HG03159 (cell line): ENCODE measurements at regions not wholly inside any gene's neighbourhood (a gene's known extent, or its start where the extent isn't known, plus 50 kb on each side); places are given as distances from the start of the nearest gene placed in this dataset.
"Not testable (repeated sequence)": the region's sequence is repeated elsewhere in the genome, so short reads cannot be mapped to it uniquely, and the experiment has no call there.

Source experiments
- ATAC-seq: cut with Tn5 transposase; IDR thresholded peaks from one replicate; pipeline ENCODE4 v1.9.1; 2021; ENCODE audit warnings: mild to moderate bottlenecking, moderate library complexity; ENCODE audit not compliant: unreplicated experiment

- ATAC-seq, result no peak
Observed at GRCh38 chr7:94169682-94170081, 165.5 kb upstream of the BET1 start.

GRCh38 chr7:94170836-94171235 lies 166.7 kb upstream of the BET1 start:
- peak; percentile 93 for ATAC-seq

DNA sequence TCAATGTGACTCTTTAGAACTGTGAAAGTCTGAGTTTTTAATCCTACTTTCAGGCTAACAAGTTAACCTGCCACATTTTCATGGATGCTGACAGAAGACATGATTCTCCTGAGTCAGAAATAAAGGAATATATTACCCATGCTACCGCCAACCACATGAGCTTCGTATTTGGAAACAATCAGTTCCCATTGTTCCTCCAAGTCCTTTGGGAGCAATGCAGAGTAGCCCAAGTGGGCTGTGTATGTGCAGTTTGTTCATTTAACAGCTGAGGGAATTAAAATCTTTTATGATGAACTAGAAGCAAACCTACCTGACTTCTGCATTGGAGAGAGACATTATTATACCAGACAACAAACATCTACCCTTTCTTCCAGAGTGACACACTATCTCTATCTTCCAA lies 169.3 kb upstream of the BET1 start:
- no peak for ATAC-seq

DNA sequence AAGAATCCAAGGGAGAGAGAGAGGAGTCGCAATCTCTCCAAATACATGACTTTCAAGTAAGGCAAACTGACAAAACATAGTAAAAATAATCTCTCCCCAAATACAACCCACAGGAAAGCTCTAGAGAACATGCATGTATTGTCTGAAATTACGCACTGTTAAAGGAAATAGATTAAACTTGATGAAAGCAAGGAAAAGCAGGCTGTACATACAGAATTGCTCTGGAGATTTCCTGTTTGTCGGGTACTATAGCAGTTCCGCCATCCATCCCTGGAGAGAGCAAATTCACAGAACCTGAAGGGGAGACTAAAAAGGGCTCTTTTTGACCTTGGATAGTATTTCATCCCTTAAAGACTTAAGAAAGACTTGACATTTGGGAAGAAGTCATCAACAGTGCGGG lies 170.2 kb upstream of the BET1 start:
- no peak for ATAC-seq

DNA sequence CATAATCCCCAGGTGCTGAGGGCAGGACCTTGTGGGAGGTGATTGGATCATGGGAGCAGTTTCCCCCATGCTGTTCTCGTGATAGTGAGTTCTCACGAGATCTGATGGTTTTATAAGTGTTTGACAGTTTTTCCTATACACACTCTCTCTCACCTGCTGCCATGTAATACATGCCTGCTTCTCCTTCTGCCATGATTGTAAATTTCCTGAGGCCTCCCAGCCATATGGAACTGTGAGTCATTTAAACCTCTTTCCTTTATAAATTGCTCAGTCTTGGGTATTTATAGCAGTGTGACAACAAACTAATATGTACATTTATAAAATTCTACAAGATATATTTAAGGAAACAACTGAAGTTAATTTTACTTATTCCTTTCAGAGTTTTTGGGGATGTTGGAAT lies 170.8 kb upstream of the BET1 start:
- no peak for ATAC-seq

- ATAC-seq, result no peak
Observed at GRCh38 chr7:94176694-94177200, 172.6 kb upstream of the BET1 start.

- ATAC-seq, result no peak
Observed at GRCh38 chr7:94177441-94177840, 173.3 kb upstream of the BET1 start.

DNA sequence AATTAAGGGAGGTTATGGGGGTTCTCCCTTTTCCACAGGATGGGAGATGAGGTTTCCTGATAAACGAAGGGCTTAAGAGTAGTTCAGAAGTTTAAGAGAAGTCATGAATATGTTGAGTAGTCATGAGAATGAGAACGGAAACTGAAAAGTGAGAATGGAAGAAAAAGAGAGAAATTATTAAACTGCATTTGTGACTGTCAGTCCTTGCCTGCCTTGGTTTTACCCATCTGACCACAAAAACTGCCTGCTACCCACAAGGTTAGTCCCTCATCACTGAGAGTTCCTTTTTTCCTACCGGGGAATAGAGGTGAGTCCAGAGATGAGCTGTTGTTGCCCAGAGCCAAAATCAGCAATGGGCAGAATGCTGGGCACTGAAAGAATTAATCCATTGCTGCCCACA lies 174.1 kb upstream of the BET1 start:
- peak; percentile 84 for ATAC-seq

DNA sequence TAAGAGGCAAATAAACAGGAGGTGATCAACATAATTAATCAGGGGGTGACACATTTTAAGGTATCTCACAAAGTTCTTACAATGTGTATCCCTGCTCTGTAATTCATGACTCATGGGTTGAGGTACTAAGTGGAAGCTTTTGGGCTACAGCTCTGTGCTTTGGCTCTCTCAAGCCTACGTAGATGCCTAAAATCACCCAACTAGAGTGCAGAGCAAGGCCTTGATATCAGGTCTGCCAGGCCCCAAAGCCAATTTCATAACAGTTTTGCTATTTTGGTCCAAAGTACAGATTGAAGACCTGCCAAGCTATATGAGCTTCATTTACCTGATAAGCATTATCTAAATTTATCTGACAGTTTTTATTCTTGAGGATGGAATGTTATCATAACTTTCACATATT lies 175.3 kb upstream of the BET1 start:
- ATAC-seq, result no peak

GRCh38 chr7:94182066-94182465 lies 177.9 kb upstream of the BET1 start:
- no peak for ATAC-seq

DNA sequence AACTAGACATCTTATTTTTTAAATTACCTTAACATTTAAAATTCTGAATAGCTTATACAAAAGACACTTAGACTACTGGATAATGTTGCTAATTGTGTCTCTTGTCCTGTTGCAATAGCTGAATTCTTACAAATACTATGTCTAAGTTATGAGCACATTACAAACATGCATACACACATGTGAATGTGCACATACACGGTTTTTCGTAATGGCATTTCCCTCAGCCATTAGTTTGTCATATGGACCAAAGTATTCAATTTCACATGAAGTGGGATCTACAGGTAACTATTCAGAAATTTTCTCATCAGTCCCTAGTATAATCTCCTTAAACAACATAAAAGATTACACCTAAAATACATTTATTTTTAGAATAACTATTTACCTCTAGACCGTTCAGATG lies 178.6 kb upstream of the BET1 start:
- ATAC-seq, result no peak

GRCh38 chr7:94183289-94183749 lies 179.2 kb upstream of the BET1 start:
- ATAC-seq, result no peak

DNA sequence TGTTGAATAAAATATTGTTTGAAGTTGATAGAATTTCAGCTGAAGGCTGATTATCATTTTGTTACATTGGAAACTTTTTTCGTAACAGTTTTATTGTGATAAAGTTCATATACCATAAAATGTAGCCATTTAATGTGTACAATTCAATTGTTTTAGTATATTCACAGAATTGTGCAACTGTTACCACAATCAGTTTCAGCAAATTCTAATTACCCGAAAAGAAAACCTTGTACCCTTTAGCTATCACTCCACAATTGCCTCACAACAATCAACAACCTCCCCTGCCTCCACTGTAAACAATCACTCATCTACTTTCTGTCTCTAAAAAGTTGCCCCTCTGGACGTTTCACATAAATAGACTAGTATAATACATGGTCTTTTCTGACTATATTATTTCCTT lies 179.7 kb upstream of the BET1 start:
- ATAC-seq, result no peak

GRCh38 chr7:94188350-94188749 lies 184.2 kb upstream of the BET1 start:
- no peak for ATAC-seq

DNA sequence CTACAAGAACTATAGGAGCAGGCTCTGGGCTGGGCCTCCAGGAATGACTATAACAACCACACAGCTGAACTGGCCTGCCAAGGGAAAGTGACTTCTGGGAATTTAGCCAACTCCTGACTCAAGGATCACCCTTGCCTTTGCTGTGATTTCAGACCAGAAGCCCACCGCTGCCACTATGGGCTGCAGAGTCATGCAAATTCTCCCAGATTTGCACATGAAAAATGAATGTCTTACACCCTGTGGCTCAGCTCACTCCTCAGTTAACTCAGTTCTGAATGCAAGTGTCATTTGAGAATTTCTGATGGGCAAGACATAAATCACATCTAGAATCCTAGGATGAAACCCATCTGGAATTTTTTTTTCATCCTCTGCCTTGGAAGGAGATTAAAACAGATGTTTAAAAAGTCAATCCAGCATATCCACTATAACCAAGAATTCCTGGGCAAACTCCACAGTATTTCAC lies 186.5 kb upstream of the BET1 start:
- no peak for ATAC-seq

GRCh38 chr7:94194426-94194825 lies 190.3 kb upstream of the BET1 start:
- ATAC-seq, result not testable (repeated sequence)

DNA sequence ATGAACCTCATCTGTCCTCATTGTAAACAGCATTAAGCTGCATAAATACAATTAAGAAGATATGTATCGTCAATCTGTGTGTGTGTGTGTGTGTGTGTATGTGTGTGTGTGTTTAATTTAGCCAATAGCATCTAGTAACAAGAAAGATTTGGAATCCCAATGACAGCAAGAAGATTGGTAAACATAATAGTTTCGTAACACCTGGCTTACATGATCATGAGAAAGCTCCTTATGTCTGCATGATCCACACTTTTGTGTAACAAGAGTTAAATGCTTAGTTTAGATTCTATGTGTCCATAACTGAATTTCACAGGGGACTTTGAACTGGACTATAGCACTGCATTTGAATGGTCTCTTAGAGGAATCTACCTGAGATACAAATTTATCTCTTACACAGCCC lies 191.0 kb upstream of the BET1 start:
- no peak for ATAC-seq

- no peak for ATAC-seq
Observed at GRCh38 chr7:94195813-94196212, 191.7 kb upstream of the BET1 start.

DNA sequence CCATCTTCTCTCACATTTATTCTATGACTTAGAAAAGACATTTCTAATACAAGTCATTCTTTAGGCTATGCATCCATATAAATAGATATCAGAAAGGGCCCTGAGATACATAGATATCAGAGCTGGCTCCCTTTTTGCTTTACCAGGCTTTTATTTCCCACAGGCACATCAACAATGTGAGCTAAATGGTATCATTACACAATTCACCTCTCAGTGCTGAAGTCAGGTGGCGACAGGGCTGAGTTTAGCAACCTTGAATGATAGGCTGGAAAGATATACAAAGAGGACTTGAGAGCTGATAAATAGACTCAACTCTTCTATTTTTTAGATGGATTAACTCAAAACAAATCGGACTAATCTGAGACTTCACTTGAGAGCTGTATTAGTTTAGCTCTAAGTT lies 189.2 kb upstream of the COL1A2 start:
- no peak for ATAC-seq

GRCh38 chr7:94206295-94206694 lies 188.4 kb upstream of the COL1A2 start:
- ATAC-seq, result no peak

DNA sequence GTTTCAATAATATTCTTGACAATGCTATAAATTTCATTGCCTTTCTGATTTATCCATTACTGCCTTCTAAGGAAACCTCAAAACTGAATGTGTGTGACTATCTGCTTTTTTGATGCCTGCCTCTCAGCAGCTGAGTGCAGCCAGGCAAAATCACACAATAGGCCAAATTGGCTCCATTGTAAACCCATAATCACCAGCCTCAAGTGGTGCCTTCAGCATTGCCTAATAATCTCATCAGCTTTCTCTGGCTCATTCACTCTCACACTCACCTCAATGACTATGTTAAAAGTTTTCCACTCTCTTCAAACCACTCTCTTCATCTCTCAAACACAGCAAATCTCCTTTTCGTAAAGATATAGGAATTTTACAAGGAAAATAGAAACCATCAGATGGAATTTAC lies 182.5 kb upstream of the COL1A2 start:
- no peak for ATAC-seq

DNA sequence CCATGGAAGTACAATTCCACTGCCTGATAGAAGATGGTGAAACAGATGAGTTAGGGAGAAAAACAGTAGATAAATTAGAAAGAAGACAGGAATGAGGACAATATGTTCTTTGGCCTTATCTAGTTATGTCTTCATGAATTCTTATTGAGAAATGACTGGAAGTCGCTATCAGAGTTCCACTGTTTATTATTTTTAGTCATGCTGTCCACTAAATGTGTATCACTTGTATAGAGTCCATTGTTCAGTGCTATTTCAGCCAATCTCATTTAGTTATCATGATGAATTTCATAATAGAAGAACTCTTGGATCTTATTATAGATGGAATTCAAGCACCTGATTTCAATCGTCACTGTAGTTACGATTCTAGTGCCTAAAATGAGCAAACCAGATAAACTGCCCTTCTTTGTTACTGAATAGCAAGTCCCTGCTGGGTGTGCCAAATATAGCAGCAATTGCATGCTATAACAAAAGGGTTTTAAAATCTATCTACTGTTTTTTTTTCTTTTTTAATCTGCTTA lies 177.7 kb upstream of the COL1A2 start:
- ATAC-seq, result no peak

DNA sequence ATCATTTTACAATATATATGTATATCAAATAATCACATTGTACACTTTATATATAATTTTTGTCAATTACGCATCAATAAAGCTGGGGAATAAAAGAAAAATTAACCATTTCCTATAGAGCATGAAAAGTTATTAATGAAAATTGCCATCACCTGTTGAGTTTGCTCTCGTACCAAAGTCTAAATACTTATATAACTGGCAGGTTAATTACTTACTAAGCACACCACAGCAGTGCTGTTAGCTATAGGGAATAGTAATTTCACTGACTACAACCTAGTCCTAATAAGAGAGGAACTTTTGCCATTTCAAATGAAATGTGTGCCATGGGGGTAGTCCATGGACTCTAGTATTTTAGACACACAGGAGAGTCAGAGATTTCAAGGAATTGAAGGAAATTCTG lies 176.9 kb upstream of the COL1A2 start:
- ATAC-seq, result no peak
